KBM-7 (cell line): ENCODE measurements at regions not wholly inside any gene's neighbourhood (a gene's known extent, or its start where the extent isn't known, plus 50 kb on each side); places are given as distances from the start of the nearest gene placed in this dataset.
"Not testable (repeated sequence)": the region's sequence is repeated elsewhere in the genome, so short reads cannot be mapped to it uniquely, and the experiment has no call there.

Source experiments
- DNase-seq: peaks from one replicate; pipeline ENCODE4 v3.0.0-alpha.2; 2015
- in situ Hi-C: fragments of 300-500 bp; cut with MboI; formaldehyde crosslinking; loops from 2 replicates; pipeline ENCODE4 v1.14.3; 2020; ENCODE audit warnings: low sequenced_read_pairs, low pct_unique_long_range_greater_than_20kb, mixed read lengths

GRCh38 chr14:86943391-86944365, 1049.3 kb downstream of the GALC start:
- DNase-seq: no peak
- in situ Hi-C loops: no loop called here

- DNase-seq: no peak
- in situ Hi-C loops: no loop called here
These were observed 1050.0 kb downstream of the GALC start for GRCh38 chr14:86942936-86943335.

GRCh38 chr14:86940106-86940505, 1052.9 kb downstream of the GALC start:
- DNase-seq: no peak
- in situ Hi-C loops: no loop called here

- no peak for DNase-seq
- in situ Hi-C loops: no loop called here
These were observed 1054.7 kb downstream of the GALC start for GRCh38 chr14:86938320-86938719.

GRCh38 chr14:86936556-86936955, 1056.4 kb downstream of the GALC start:
- DNase-seq: no peak
- in situ Hi-C loops: no loop called here

GRCh38 chr14:86935241-86935885, 1057.6 kb downstream of the GALC start:
- in situ Hi-C loops: no loop called here
- no peak for DNase-seq

- in situ Hi-C loops: no loop called here
- DNase-seq: no peak
These were observed 1058.9 kb downstream of the GALC start for GRCh38 chr14:86933958-86934595.

GRCh38 chr14:86933460-86933859, 1059.5 kb downstream of the GALC start:
- no peak for DNase-seq
- in situ Hi-C loops: no loop called here

- in situ Hi-C loops: no loop called here
- DNase-seq: no peak
These were observed 1077.6 kb downstream of the GALC start for GRCh38 chr14:86915406-86915805.

GRCh38 chr14:86912709-86913108, 1080.3 kb downstream of the GALC start:
- in situ Hi-C loops: no loop called here
- DNase-seq: no peak

GRCh38 chr14:86911486-86911885, 1081.5 kb downstream of the GALC start:
- in situ Hi-C loops: no loop called here
- no peak for DNase-seq

GRCh38 chr14:86905386-86905926, 1087.5 kb downstream of the GALC start:
- not testable (repeated sequence) for DNase-seq

GRCh38 chr14:86902176-86902950, 1090.6 kb downstream of the GALC start:
- in situ Hi-C loops: no loop called here
- no peak for DNase-seq

More at GRCh38 chr14:86905386-86905926, 1087.5 kb downstream of the GALC start:
- in situ Hi-C loops: not testable (repeated sequence)

- in situ Hi-C loops: no loop called here
- DNase-seq: no peak
These were observed 1095.1 kb downstream of the GALC start for GRCh38 chr14:86897704-86898513.

GRCh38 chr14:86897224-86897623, 1095.8 kb downstream of the GALC start:
- no peak for DNase-seq

GRCh38 chr14:86896701-86897100, 1096.3 kb downstream of the GALC start:
- in situ Hi-C loops: no loop called here

More at GRCh38 chr14:86897224-86897623, 1095.8 kb downstream of the GALC start:
- in situ Hi-C loops: no loop called here

GRCh38 chr14:86892152-86892956, 1100.6 kb downstream of the GALC start:
- in situ Hi-C loops: no loop called here
- DNase-seq: no peak

More at GRCh38 chr14:86896701-86897100, 1096.3 kb downstream of the GALC start:
- DNase-seq: no peak
